Fibroblast of the aortic adventitia (primary cell): ENCODE measurements at regions not wholly inside any gene's neighbourhood (a gene's known extent, or its start where the extent isn't known, plus 50 kb on each side); places are given as distances from the start of the nearest gene placed in this dataset.

Source experiments
- DNase-seq: peaks from one replicate; pipeline ENCODE4 v3.0.0-alpha.2; 2010; ENCODE audit warnings: low read depth
- H3K4me3 ChIP-seq: 2 replicates; pipeline ENCODE4 v1.5.1; 2011; ENCODE audit warnings: low read depth, mild to moderate bottlenecking, control low read depth, low read length, moderate library complexity
- TF ChIP-seq, protein P1 (sequence below): IDR thresholded peaks from 2 replicates; pipeline ENCODE4 v1.5.1; 2011; ENCODE audit warnings: mild to moderate bottlenecking, low read length, control low read depth, inconsistent platforms; ENCODE audit not compliant: insufficient read depth

DNA sequence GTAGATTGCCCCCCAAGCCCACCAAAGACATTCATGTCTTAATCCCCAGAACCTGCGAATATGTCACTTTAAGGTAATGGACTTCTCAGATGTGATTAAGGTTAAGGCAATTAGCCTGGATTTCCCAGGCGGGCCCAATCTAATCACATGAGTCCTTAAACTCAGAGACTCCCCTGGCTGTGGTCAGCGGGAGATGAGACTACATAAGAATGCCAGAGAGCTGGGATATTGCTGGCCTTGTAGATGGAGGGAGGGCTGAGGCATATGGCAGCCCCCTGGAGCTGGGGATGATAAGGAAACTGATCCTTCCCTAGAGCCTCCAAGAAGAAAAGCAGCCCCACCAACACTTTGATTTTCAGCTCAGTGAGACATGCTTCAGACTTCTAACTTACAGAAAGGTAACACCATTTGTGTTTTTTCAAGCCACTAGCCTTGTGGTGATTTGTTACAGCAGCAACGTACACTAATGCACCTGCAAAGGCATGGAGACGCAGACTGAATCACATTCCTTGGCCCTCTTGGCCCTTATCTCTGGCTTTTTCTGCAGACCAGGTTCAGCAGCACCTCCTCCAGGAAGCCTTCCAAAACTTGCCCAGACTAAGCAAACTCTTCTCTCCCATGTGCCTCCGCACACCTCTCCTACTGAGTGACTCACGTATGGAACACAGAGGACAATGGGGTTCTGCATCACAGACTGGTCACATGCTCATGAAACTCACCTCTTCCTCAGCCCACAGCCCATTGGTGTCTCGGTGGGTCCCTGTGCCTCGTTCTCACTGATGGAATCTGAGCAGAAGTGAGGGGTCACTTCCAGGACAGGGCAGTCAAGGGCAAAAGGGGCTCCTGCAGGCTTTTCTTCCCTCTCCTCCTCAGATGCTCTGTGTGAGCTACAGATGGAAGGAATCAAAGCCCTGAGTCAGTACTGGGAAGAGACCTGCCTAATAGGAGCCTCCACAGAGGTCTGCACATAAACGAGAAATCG lies 86.3 kb upstream of the HMGXB4 start:
- H3K4me3 ChIP-seq: no peak overlapping the region
- TF ChIP-seq, protein P1, sequence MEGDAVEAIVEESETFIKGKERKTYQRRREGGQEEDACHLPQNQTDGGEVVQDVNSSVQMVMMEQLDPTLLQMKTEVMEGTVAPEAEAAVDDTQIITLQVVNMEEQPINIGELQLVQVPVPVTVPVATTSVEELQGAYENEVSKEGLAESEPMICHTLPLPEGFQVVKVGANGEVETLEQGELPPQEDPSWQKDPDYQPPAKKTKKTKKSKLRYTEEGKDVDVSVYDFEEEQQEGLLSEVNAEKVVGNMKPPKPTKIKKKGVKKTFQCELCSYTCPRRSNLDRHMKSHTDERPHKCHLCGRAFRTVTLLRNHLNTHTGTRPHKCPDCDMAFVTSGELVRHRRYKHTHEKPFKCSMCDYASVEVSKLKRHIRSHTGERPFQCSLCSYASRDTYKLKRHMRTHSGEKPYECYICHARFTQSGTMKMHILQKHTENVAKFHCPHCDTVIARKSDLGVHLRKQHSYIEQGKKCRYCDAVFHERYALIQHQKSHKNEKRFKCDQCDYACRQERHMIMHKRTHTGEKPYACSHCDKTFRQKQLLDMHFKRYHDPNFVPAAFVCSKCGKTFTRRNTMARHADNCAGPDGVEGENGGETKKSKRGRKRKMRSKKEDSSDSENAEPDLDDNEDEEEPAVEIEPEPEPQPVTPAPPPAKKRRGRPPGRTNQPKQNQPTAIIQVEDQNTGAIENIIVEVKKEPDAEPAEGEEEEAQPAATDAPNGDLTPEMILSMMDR: no peak
- no peak for DNase-seq

DNA sequence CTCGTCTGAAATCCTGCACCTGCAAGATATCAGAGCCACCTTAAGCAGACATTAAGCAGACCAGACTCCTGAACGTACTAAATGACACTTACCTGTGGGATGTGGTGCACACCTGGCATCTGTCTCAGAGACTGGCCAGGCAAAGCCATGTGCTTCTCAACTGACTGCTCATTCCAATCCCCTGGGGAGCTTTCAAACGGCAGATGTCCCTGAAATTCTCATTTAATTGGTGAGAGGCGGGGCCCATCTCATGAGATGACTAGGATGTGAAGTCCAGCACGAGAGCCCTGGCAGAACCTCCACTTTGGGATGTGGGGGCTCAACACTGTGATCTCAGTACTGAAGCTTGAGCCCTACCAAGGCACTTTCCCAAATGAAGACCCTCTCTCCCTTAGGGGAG lies 84.9 kb upstream of the HMGXB4 start:
- no peak for DNase-seq
- H3K4me3 ChIP-seq: no peak overlapping the region
- TF ChIP-seq, protein P1: no peak

DNA sequence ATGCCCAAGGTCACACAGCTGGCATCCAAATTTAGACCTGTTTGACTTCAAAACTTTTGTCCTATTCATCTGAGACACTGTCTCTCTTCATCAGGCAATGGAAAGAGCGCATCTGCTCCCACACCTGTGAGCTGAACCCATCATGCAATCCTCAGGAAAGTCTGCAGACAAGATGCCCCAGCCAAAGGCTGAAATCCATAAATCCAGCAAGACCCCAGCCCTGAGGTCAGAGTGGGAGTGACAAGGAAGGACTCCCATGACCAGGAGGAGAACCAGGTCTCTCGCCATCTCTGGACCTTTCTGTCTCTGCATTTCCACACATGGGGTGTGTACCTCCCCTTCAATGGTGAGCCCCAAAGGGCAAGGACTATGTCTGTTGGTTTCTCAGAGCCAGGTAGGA lies 83.6 kb upstream of the HMGXB4 start:
- DNase-seq: no peak
- no peak overlapping the region for H3K4me3 ChIP-seq
- TF ChIP-seq, protein P1: no peak

DNA sequence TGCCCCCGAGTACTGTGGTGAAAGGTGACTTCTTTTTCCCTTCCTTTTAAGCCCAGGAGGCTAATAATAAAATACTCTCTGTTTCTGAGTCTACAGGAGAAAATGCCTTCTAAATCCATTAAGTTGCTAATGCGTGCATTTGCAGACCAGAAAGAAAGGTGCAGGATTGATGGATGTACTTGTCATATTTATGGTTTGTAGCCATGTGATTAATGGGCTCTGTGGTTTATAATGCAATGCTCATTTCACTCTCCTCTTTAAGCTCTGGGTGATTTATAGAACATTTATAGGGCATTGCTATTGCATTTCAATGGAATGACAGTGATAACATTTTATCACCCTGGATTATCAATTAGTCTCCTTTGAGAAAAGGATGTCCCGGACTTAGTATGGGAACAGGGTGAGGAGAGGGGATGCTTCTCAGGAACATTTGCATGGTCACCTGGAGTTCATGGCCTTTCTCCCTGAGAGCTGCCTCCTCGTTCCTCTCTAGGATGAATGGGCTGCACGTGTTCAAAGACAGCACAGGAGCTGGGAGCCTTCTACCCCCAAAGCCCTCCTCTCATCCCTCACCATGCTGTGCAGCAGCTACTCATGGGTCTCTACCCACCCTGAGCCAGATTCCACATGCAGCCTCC lies 82.8 kb upstream of the HMGXB4 start:
- no peak overlapping the region for H3K4me3 ChIP-seq
- TF ChIP-seq, protein P1: no peak
- no peak for DNase-seq

DNA sequence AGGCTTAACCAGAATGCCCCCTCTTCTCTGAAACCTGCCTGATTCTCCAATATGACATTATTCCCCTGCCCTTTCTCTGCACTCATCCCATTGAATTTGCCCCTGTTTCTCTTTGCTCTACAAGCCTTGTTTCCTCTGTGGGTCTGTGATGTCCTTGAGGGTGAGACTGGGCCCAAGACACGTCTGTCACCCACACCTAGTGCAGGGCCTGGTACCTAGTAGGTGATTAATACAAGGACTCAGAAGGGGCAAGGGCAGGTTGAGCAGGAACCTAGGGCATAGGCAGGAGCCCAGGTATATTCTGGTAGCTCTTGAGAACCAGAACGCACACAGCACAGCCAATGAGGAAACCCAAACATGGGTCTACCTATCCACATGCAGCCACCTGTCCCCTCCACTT lies 81.9 kb upstream of the HMGXB4 start:
- TF ChIP-seq, protein P1: no peak
- DNase-seq: no peak
- no peak overlapping the region for H3K4me3 ChIP-seq

DNA sequence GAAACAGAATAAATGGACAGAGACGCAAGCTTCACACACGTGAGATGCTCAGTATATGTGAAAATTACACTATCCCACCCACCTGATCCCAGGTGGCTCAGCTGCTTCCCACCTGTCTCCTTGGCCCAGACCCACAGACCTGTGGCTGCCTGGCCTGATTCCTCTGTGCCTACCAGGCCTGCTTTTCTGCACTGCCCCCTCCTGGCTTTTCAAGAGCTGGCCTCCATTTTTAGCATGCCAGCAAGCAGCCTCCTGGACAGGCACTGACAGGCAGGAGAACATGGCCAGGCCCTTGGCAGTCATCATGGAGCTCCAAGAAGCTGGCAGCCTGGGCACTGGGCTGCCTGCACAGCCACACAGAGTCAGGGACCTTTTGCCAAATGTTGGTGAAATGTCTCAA lies 79.5 kb upstream of the HMGXB4 start:
- H3K4me3 ChIP-seq: no peak overlapping the region
- TF ChIP-seq, protein P1: no peak
- DNase-seq: no peak
